ENCODE measurements at regions not wholly inside any gene's neighbourhood (a gene's known extent, or its start where the extent isn't known, plus 50 kb on each side); places are given as distances from the start of the nearest gene placed in this dataset.
"Not testable (repeated sequence)": the region's sequence is repeated elsewhere in the genome, so short reads cannot be mapped to it uniquely, and the experiment has no call there.

DNA sequence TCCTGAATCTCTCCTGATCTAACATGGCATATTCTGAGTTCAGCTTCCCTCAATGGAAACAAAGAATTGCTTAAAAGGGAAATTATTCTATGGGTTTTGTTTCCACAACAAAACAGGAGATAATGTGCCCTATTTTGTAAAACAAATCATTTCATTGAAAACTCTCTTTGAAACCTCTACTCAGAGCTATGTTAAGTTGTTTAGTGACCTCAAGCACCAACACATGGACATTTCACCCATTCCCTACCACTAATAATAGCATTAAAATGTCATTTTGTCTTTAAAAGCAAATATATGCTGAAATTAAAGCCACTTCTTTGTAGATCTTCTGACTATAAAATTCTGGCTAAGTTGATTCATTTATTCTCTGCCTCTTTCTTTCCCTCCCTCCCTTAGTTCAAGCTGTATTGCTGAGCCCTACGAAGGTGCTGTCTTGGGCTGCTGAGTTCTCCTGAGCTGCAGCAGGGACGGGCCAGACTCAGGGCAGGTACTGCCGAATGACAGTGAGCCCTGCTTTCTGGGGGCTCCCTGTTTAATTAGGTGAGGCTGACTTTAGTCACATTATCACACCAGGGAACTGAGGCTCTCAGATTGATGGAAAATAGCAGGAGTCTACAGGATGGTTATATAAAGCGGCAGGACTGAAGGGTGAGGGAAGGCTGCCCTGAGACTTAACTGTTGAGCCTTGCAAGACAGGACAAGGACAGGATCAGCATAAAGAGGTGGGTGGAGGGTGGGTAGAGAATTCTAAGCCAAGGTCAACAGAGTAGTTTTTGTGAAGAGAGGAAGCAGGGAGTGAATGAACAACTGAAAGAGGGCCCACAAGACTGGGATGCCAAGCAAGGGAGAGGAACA lies 1685.1 kb downstream of the SPATA31A7 start:
- H3K9me1 ChIP-seq (ENCODE audit: control insufficient read depth, extremely low read depth, insufficient read depth, low read length); H3K9me3 ChIP-seq (ENCODE audit: control insufficient read depth, low read depth, low read length); H3K27ac ChIP-seq (ENCODE audit: control insufficient read depth, insufficient read depth, low read length); DNase-seq (ENCODE audit: low read depth, low spot score); H3K4me1 ChIP-seq (ENCODE audit: control insufficient read depth, extremely low read depth, insufficient read depth, low read length); H3K36me3 ChIP-seq (ENCODE audit: control insufficient read depth in 2 of 2, extremely low read depth in 1 of 2, insufficient read depth in 2 of 2, low read length in 2 of 2); H3K4me3 ChIP-seq (ENCODE audit: control insufficient read depth in 2 of 3, extremely low read depth in 1 of 3, insufficient read depth in 2 of 3, low read depth in 1 of 3, low read length in 3 of 3); H3K27me3 ChIP-seq (ENCODE audit: control insufficient read depth, extremely low read depth, insufficient read depth, low read length); H3K4me2 ChIP-seq (ENCODE audit: control insufficient read depth, extremely low read depth, insufficient read depth, low read depth, low read length); dilution Hi-C loops (cut with MboI; ENCODE audit: extremely low pct_ligation_motif_present, low sequenced_read_pairs); FAIRE-seq; H2AFZ ChIP-seq (ENCODE audit: control insufficient read depth, low read length); H3K9ac ChIP-seq (ENCODE audit: control insufficient read depth, extremely low read depth, insufficient read depth, low read length); H3K79me2 ChIP-seq (ENCODE audit: control insufficient read depth, insufficient read depth, low read length); H4K20me1 ChIP-seq (ENCODE audit: control insufficient read depth, extremely low read depth, insufficient read depth, low read length): not testable (repeated sequence)

- DNase-seq (ENCODE audit: low read depth, low spot score); H3K9me3 ChIP-seq (ENCODE audit: control insufficient read depth, low read depth, low read length); H3K36me3 ChIP-seq (ENCODE audit: control insufficient read depth in 2 of 2, extremely low read depth in 1 of 2, insufficient read depth in 2 of 2, low read length in 2 of 2); H2AFZ ChIP-seq (ENCODE audit: control insufficient read depth, low read length); H3K79me2 ChIP-seq (ENCODE audit: control insufficient read depth, insufficient read depth, low read length); H3K9ac ChIP-seq (ENCODE audit: control insufficient read depth, extremely low read depth, insufficient read depth, low read length); H3K27me3 ChIP-seq (ENCODE audit: control insufficient read depth, extremely low read depth, insufficient read depth, low read length); FAIRE-seq; H3K9me1 ChIP-seq (ENCODE audit: control insufficient read depth, extremely low read depth, insufficient read depth, low read length); dilution Hi-C loops (cut with MboI; ENCODE audit: extremely low pct_ligation_motif_present, low sequenced_read_pairs); H3K27ac ChIP-seq (ENCODE audit: control insufficient read depth, insufficient read depth, low read length); H3K4me3 ChIP-seq (ENCODE audit: control insufficient read depth in 2 of 3, extremely low read depth in 1 of 3, insufficient read depth in 2 of 3, low read depth in 1 of 3, low read length in 3 of 3); H4K20me1 ChIP-seq (ENCODE audit: control insufficient read depth, extremely low read depth, insufficient read depth, low read length); H3K4me1 ChIP-seq (ENCODE audit: control insufficient read depth, extremely low read depth, insufficient read depth, low read length); H3K4me2 ChIP-seq (ENCODE audit: control insufficient read depth, extremely low read depth, insufficient read depth, low read depth, low read length): not testable (repeated sequence)
These were observed 1687.7 kb downstream of the SPATA31A7 start for GRCh38 chr9:62877552-62877951.

DNA sequence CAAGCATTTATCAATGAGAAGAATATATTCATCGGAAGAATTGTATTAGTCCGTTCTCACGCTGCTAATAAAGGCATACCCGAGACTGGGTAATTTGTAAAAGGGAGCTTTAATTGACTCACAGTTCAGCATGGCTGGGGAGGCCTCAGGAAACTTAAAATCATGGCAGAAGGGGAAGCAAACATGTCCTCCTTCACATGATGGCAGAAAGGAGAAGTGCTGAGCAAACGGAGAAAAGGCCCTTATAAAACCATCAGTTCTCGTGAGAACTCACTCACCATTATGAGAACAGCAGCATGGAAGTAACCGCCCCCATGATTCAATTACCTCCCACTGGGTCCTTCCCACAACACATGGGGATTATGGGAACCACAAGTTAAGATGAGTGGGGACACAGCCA lies 1688.2 kb downstream of the SPATA31A7 start:
- H3K4me1 ChIP-seq (ENCODE audit: control insufficient read depth, extremely low read depth, insufficient read depth, low read length); H3K27me3 ChIP-seq (ENCODE audit: control insufficient read depth, extremely low read depth, insufficient read depth, low read length); H3K27ac ChIP-seq (ENCODE audit: control insufficient read depth, insufficient read depth, low read length); H3K9me3 ChIP-seq (ENCODE audit: control insufficient read depth, low read depth, low read length); H4K20me1 ChIP-seq (ENCODE audit: control insufficient read depth, extremely low read depth, insufficient read depth, low read length); H3K9me1 ChIP-seq (ENCODE audit: control insufficient read depth, extremely low read depth, insufficient read depth, low read length); H3K9ac ChIP-seq (ENCODE audit: control insufficient read depth, extremely low read depth, insufficient read depth, low read length); dilution Hi-C loops (cut with MboI; ENCODE audit: extremely low pct_ligation_motif_present, low sequenced_read_pairs); DNase-seq (ENCODE audit: low read depth, low spot score); H3K79me2 ChIP-seq (ENCODE audit: control insufficient read depth, insufficient read depth, low read length); H3K36me3 ChIP-seq (ENCODE audit: control insufficient read depth in 2 of 2, extremely low read depth in 1 of 2, insufficient read depth in 2 of 2, low read length in 2 of 2); H3K4me2 ChIP-seq (ENCODE audit: control insufficient read depth, extremely low read depth, insufficient read depth, low read depth, low read length); H2AFZ ChIP-seq (ENCODE audit: control insufficient read depth, low read length); H3K4me3 ChIP-seq (ENCODE audit: control insufficient read depth in 2 of 3, extremely low read depth in 1 of 3, insufficient read depth in 2 of 3, low read depth in 1 of 3, low read length in 3 of 3); FAIRE-seq: not testable (repeated sequence)

DNA sequence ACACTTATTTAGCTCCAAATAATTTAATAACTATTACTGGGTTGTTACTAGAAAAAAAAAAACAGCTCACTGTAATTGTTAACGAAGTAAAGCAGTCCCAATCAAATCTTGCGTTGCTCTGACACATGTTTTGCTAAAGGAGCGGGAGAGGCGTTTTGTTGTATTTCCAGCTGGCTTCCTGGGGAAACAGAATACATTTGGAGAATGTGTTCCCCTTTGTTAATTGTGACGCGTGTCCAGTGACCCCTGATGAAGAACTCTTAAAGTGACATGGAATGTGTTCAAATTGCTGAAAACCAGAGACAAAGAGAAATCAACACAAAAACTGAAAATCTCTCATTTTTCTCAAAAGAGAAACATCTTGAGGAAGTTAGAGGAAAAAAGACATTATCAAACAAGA lies 1690.6 kb downstream of the SPATA31A7 start:
- H3K4me1 ChIP-seq (ENCODE audit: control insufficient read depth, extremely low read depth, insufficient read depth, low read length); H2AFZ ChIP-seq (ENCODE audit: control insufficient read depth, low read length); H4K20me1 ChIP-seq (ENCODE audit: control insufficient read depth, extremely low read depth, insufficient read depth, low read length); dilution Hi-C loops (cut with MboI; ENCODE audit: extremely low pct_ligation_motif_present, low sequenced_read_pairs); DNase-seq (ENCODE audit: low read depth, low spot score); H3K4me3 ChIP-seq (ENCODE audit: control insufficient read depth in 2 of 3, extremely low read depth in 1 of 3, insufficient read depth in 2 of 3, low read depth in 1 of 3, low read length in 3 of 3); H3K9me3 ChIP-seq (ENCODE audit: control insufficient read depth, low read depth, low read length); H3K36me3 ChIP-seq (ENCODE audit: control insufficient read depth in 2 of 2, extremely low read depth in 1 of 2, insufficient read depth in 2 of 2, low read length in 2 of 2); H3K9ac ChIP-seq (ENCODE audit: control insufficient read depth, extremely low read depth, insufficient read depth, low read length); H3K79me2 ChIP-seq (ENCODE audit: control insufficient read depth, insufficient read depth, low read length); H3K27me3 ChIP-seq (ENCODE audit: control insufficient read depth, extremely low read depth, insufficient read depth, low read length); H3K4me2 ChIP-seq (ENCODE audit: control insufficient read depth, extremely low read depth, insufficient read depth, low read depth, low read length); H3K9me1 ChIP-seq (ENCODE audit: control insufficient read depth, extremely low read depth, insufficient read depth, low read length); H3K27ac ChIP-seq (ENCODE audit: control insufficient read depth, insufficient read depth, low read length); FAIRE-seq: not testable (repeated sequence)

DNA sequence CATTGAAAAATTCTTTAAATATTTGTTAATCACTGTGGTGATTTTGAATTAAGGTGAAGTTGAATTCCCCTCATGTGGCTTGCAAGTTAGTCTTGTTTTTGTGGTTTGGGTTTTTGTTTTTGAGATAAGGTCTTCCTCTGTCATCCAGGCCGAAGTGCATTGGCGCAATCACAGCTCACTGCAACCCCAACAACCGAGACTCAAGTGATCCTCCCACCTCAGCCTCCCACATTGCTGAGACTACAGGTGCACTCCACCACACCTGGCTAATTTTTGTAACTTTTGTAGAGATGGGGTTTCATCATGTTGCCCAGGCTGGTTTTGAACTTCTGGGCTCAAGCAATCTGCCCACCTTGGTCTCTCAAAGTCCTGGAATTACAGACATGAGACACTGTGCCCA lies 1691.1 kb downstream of the SPATA31A7 start:
- H2AFZ ChIP-seq (ENCODE audit: control insufficient read depth, low read length); H3K9me1 ChIP-seq (ENCODE audit: control insufficient read depth, extremely low read depth, insufficient read depth, low read length); FAIRE-seq; H3K9ac ChIP-seq (ENCODE audit: control insufficient read depth, extremely low read depth, insufficient read depth, low read length); H3K36me3 ChIP-seq (ENCODE audit: control insufficient read depth in 2 of 2, extremely low read depth in 1 of 2, insufficient read depth in 2 of 2, low read length in 2 of 2); H4K20me1 ChIP-seq (ENCODE audit: control insufficient read depth, extremely low read depth, insufficient read depth, low read length); H3K27me3 ChIP-seq (ENCODE audit: control insufficient read depth, extremely low read depth, insufficient read depth, low read length); H3K4me2 ChIP-seq (ENCODE audit: control insufficient read depth, extremely low read depth, insufficient read depth, low read depth, low read length); H3K9me3 ChIP-seq (ENCODE audit: control insufficient read depth, low read depth, low read length); H3K27ac ChIP-seq (ENCODE audit: control insufficient read depth, insufficient read depth, low read length); DNase-seq (ENCODE audit: low read depth, low spot score); H3K79me2 ChIP-seq (ENCODE audit: control insufficient read depth, insufficient read depth, low read length); H3K4me1 ChIP-seq (ENCODE audit: control insufficient read depth, extremely low read depth, insufficient read depth, low read length); H3K4me3 ChIP-seq (ENCODE audit: control insufficient read depth in 2 of 3, extremely low read depth in 1 of 3, insufficient read depth in 2 of 3, low read depth in 1 of 3, low read length in 3 of 3); dilution Hi-C loops (cut with MboI; ENCODE audit: extremely low pct_ligation_motif_present, low sequenced_read_pairs): not testable (repeated sequence)
